Muscle of leg (tissue), 3 donors: ENCODE measurements at regions not wholly inside any gene's neighbourhood (a gene's known extent, or its start where the extent isn't known, plus 50 kb on each side); places are given as distances from the start of the nearest gene placed in this dataset.
A peak's percentile ranks its signal among the peaks of the same experiment; 100 is the strongest.

Experiments
- DNase-seq: peaks from one replicate; pipeline ENCODE4 v3.0.0; 2013
- H3K27ac ChIP-seq: one replicate; pipeline ENCODE4 v1.5.1; 2013; ENCODE audit warnings: mild to moderate bottlenecking, low read length, control low read depth
- H3K27me3 ChIP-seq: one replicate; pipeline ENCODE4 v1.6.1; 2013; ENCODE audit warnings: low read length; ENCODE audit not compliant: control insufficient read depth, insufficient read depth
- H3K36me3 ChIP-seq: one replicate; pipeline ENCODE4 v1.6.1; 2013; ENCODE audit warnings: low read length; ENCODE audit not compliant: control insufficient read depth, insufficient read depth
- H3K4me1 ChIP-seq: one replicate; pipeline ENCODE4 v1.6.1; 2013; ENCODE audit warnings: low read length; ENCODE audit not compliant: control insufficient read depth, insufficient read depth
- H3K4me3 ChIP-seq: one replicate; pipeline ENCODE4 v1.5.1; 2013; ENCODE audit warnings: low read length, control low read depth
- H3K9me3 ChIP-seq: replicated peaks from 2 replicates; pipeline ENCODE4 v1.6.1; 2013; ENCODE audit warnings: low read depth, low read length; ENCODE audit not compliant: control insufficient read depth
- WGBS: methylation state at CpG from one replicate; pipeline ENCODE4 v1.1.5; 2013; ENCODE audit warnings: missing lambda C conversion rate; ENCODE audit not compliant: insufficient coverage; 5-methylcytosine and 5-hydroxymethylcytosine counted together

DNA sequence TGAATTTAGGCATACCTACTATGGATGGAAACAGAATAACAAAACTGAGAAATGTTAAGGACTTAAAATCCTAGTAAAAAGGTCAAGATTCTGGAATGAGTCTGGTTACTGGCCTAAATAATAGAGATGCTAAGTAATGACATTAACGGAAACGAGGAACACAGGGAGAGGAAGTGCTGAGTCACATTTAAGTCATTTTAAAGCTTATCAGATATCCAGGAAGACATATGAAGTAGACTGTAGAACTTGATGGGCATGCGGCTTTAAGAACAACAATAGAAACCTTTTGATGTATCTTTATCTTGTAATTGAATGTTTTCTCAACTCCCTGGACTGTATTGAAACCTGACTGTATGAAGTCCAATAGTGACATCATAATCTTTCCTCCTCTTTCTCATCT, 1251.4 kb upstream of the CDH6 start:
- no peaks in the 10 kb centered on the region for H3K9me3 ChIP-seq
- H3K4me1 ChIP-seq: no peaks in the 10 kb centered on the region
- no peaks in the 10 kb centered on the region for H3K36me3 ChIP-seq
- no peak overlapping the region for H3K27ac ChIP-seq
- no peak for DNase-seq
- no peaks in the 10 kb centered on the region for H3K27me3 ChIP-seq
- WGBS: 80% methylated on average over 2 of the region's 3 CpGs
- no peak overlapping the region for H3K4me3 ChIP-seq

DNA sequence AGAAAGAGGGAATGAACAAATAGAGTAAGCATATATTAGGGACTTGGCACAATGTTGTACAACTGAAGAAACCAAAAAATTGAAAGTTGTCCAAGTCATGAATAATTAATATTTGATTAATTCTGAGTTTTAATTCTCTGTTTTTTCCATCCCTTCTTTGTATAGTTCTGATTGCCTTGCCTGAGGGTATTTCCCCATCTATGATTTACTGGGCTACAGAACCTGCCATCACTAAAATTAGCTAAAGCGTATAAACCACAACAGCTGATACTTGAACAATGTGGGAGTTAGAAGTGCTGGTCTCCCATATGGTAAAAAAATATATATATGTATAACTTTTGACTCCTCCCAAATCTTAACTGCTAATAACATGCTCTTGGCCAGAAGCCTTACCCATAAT, 1253.5 kb upstream of the CDH6 start:
- no peak overlapping the region for H3K4me3 ChIP-seq
- no peaks in the 10 kb centered on the region for H3K27me3 ChIP-seq
- no CpG with 5 or more reads among the region's 1 CpG for WGBS
- H3K9me3 ChIP-seq: no peaks in the 10 kb centered on the region
- DNase-seq: no peak
- H3K27ac ChIP-seq: no peak overlapping the region
- no peaks in the 10 kb centered on the region for H3K4me1 ChIP-seq
- H3K36me3 ChIP-seq: no peaks in the 10 kb centered on the region

DNA sequence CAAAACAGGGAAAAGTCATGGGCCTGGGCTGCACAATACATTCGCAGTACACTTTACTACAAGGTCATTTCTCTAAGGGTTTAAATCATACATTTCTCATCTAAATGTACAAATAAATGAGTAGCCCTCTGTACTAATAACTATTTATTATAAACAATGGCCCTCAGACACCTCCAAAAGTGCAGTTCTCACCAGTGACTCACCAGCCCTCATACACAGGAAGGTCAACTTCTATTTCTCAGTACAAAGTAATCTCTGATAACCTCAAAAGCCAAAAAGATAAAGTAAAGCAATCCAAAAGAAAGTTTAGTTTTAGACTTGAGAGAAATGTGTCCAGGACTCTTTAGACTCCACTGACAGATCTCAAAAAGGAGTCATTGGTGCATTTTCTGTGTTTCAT, 1258.1 kb upstream of the CDH6 start:
- no peaks in the 10 kb centered on the region for H3K36me3 ChIP-seq
- H3K27me3 ChIP-seq: no peaks in the 10 kb centered on the region
- no CpG with 5 or more reads among the region's 1 CpG for WGBS
- H3K9me3 ChIP-seq: no peaks in the 10 kb centered on the region
- no peaks in the 10 kb centered on the region for H3K4me1 ChIP-seq
- H3K27ac ChIP-seq: no peak overlapping the region
- DNase-seq: no peak
- H3K4me3 ChIP-seq: no peak overlapping the region

DNA sequence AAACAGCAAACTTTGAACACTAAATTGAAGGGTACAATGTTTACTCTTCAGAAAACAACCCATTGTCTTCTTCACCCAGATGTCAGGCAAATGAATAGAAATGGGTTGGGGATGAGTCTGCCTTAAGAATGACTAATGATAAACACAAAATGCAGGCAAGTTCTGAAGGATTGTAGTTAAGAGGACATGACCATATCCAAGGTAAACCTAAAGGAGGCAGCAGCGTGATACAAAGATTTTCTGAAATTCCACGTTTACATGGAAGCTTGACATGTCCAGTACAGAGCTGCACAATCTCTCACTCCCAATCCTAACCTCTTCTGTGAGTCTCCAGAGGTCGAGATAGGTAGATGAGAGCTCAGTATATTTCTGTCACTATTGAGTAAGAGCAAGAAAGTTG, 1263.2 kb upstream of the CDH6 start:
- Histone ChIP-seq H3K4me3 (no peak overlapping the region), H3K27ac (no peak overlapping the region), H3K36me3 (no peaks in the 10 kb centered on the region), H3K27me3 (no peaks in the 10 kb centered on the region), H3K9me3 (no peaks in the 10 kb centered on the region), H3K4me1 (no peaks in the 10 kb centered on the region)
- DNase-seq: no peak
- no CpG with 5 or more reads among the region's 3 CpGs for WGBS

DNA sequence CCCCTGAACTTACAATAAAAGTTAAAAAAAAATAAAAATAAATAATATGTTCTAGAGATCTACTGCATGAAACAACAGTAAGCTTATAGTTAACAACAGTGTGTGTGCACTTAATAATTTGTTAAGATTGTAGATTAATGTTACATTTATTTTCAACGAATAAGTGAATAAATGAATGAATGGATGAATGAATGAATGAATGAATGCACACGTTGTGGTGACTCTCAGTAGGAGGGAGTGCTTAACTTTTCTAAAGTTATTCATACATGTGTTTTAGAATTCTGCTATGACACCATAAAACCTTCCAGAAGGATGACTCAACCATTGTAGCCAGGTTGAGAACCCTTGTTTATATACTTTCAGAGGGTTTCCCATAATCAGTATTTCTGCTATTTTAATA, 1269.4 kb upstream of the CDH6 start:
- no CpG with 5 or more reads among the region's 2 CpGs for WGBS
- no peak for DNase-seq
- Histone ChIP-seq H3K4me3 (no peak overlapping the region), H3K9me3 (peaks cover 5% of the 10 kb centered on the region), H3K36me3 (no peaks in the 10 kb centered on the region), H3K27ac (no peak overlapping the region), H3K4me1 (no peaks in the 10 kb centered on the region), H3K27me3 (no peaks in the 10 kb centered on the region)

DNA sequence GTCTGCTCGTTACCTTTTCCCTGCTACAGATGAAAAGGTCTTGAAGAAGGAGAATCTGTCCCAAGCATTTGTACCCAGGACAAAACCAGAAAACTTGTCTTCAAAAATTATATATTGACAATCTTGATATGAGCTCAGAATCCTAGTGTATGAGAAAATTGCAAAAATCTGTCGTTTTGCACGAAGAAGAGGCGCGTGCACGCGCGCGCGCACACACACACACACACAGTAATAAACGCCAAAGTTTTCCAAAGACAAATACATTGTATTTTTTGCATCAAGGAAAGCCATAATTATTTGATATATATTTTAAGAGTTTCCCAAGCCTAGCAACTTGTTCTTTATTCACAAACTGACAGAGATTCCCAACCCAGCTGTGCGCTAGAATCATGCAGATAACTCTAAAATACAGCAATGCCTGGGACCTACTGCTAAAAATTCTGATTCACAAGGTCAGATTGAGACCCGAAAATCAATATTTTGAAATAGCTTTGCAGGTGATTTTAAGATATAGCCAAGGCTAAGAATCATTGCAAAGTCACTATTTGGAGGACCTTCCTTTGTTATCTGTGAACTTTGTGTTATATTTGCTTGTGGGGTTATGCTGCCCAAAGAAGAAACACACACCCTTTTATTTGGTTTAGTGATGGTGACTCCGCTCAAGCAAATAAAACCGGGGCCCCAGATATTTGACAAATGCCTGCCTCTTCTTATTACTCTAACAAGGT, 1287.7 kb upstream of the CDH6 start:
- Histone ChIP-seq H3K27me3 (no peaks in the 10 kb centered on the region), H3K4me3 (no peak overlapping the region), H3K4me1 (no peaks in the 10 kb centered on the region), H3K9me3 (peaks cover 5% of the 10 kb centered on the region), H3K27ac (no peak overlapping the region), H3K36me3 (no peaks in the 10 kb centered on the region)
- WGBS: no CpG with 5 or more reads among the region's 15 CpGs
- DNase-seq: no peak

DNA sequence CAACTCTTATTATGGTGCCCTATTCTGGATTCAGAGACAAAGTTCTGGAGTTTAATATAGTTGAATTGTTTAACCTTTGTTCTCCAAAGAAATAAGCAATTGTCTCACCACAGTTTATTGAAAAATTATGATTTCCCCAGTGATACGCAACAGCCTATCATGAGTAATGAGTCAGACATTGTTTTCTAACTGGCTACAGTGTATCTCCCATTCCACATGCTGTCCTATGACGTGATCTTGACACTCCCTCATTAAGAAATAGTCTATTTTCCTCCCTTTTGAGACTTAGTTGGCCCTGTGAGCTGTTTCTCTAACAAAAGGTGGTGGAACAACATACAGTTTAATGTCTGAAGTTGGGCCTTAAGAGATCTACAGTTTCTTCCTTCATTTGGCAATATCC, 1290.6 kb upstream of the CDH6 start:
- no CpG with 5 or more reads among the region's 2 CpGs for WGBS
- no peaks in the 10 kb centered on the region for H3K4me1 ChIP-seq
- no peaks in the 10 kb centered on the region for H3K36me3 ChIP-seq
- H3K27ac ChIP-seq: no peak overlapping the region
- H3K4me3 ChIP-seq: no peak overlapping the region
- DNase-seq: no peak
- H3K27me3 ChIP-seq: no peaks in the 10 kb centered on the region
- H3K9me3 ChIP-seq: no peaks in the 10 kb centered on the region

DNA sequence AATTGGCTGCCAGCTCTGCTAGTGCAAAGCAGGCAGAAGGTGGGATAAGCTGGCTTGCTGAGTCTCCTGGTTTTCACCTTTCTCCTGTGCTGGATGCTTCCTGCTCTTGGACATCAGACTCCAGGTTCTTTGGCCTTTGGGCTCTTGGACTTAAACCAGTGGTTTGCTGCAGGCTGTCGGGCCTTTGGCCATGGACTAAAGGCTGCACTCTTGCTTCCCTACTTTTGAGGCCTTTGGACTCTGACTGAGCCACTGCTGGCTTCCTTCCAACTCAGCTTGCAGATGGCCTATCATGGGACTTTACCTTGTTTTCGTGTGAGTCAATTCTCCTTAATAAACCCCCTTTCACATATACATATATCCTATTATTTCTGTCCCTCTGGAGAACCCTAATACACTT, 1293.9 kb upstream of the CDH6 start:
- H3K9me3 ChIP-seq: no peaks in the 10 kb centered on the region
- no peaks in the 10 kb centered on the region for H3K36me3 ChIP-seq
- H3K4me3 ChIP-seq: no peak overlapping the region
- H3K4me1 ChIP-seq: no peaks in the 10 kb centered on the region
- no peaks in the 10 kb centered on the region for H3K27me3 ChIP-seq
- 55% methylated on average over 1 of the region's 2 CpGs for WGBS
- peak; percentile 3 for DNase-seq
- no peak overlapping the region for H3K27ac ChIP-seq

DNA sequence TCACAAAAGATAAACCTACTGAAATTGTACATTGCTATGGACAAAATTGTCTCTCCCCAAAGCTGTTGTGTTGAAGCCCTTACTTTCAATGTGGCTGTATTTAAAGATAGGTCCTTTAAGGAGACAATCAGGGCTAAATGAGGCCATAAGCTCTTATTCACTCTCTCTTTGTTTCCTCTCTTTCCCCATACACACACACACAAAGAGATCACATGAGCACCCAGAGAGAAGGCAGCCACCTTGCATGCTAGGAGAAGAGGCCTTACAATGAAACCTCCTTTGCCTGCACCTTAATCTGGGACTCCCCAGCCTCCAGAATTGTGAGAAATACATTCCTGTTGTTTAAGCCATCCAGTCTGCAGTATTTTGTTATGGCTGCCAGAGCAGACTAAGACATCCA, 1295.6 kb upstream of the CDH6 start:
- DNase-seq: no peak
- H3K9me3 ChIP-seq: no peaks in the 10 kb centered on the region

DNA sequence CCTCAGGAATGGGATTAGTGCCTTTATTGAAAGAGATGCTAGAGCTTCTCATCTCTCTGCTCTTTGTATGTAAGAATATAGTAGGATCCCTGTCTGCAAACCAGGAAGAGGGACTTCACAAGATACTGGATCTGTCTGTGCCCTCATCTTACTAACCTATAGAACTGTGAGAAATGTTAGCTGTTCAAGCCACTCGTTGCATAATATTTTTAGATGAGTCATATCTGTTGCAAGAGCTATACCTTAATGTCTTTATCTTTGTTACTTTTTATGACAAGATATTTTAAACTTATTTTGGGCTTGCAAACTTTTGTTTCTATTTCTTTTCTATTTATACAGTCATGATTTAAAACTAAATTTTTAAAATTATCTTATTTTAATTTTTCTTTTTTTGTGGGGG, 1296.8 kb upstream of the CDH6 start:
- no peak overlapping the region for H3K27ac ChIP-seq
- no peaks in the 10 kb centered on the region for H3K4me1 ChIP-seq
- no peaks in the 10 kb centered on the region for H3K27me3 ChIP-seq
- DNase-seq: no peak
- no peaks in the 10 kb centered on the region for H3K9me3 ChIP-seq
- H3K4me3 ChIP-seq: no peak overlapping the region
- no peaks in the 10 kb centered on the region for H3K36me3 ChIP-seq
- no CpG with 5 or more reads among the region's 1 CpG for WGBS

More for the DNA sequence above, 1295.6 kb upstream of the CDH6 start:
- Histone ChIP-seq H3K36me3 (no peaks in the 10 kb centered on the region), H3K27ac (no peak overlapping the region), H3K4me1 (no peaks in the 10 kb centered on the region), H3K4me3 (no peak overlapping the region), H3K27me3 (no peaks in the 10 kb centered on the region)

DNA sequence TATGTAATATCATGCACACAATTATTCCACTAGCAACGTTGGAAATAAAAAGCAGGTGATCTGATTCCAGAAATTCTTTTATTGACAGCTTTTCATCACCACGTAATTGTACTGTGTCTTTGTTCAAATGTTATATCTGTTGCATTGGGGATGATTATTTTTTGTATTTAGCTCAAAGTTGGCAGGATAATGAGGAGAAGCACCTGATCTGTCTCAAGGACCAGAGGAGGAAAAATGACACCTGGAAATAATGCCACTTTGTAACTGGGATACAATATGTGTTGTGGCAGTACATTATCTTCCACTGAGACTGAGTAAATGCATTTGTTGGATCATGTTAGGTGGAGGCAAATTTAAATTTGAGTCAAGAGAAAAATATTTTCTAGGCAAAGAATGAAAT, 1298.8 kb upstream of the CDH6 start:
- no peak for DNase-seq
- Histone ChIP-seq H3K4me3 (no peak overlapping the region), H3K27ac (no peak overlapping the region), H3K27me3 (no peaks in the 10 kb centered on the region), H3K36me3 (no peaks in the 10 kb centered on the region), H3K4me1 (no peaks in the 10 kb centered on the region), H3K9me3 (no peaks in the 10 kb centered on the region)
- WGBS: 100% methylated on average over 1 of the region's 2 CpGs
